ENCODE measurements at regions not wholly inside any gene's neighbourhood (a gene's known extent, or its start where the extent isn't known, plus 50 kb on each side); places are given as distances from the start of the nearest gene placed in this dataset.

- FAIRE-seq (no peak), DNase-seq (ENCODE audit: low read depth, low spot score) (no peak)
- H3K9me3 ChIP-seq (ENCODE audit: control insufficient read depth, low read depth, low read length), result no peaks in the 10 kb centered on the region
- H2AFZ ChIP-seq (ENCODE audit: control insufficient read depth, low read length), result no peak overlapping the region
- H4K20me1 ChIP-seq (ENCODE audit: control insufficient read depth, extremely low read depth, insufficient read depth, low read length), result no peaks in the 10 kb centered on the region
- H3K4me3 ChIP-seq (ENCODE audit: control insufficient read depth in 2 of 3, extremely low read depth in 1 of 3, insufficient read depth in 2 of 3, low read depth in 1 of 3, low read length in 3 of 3), result no peak overlapping the region
- H3K4me1 ChIP-seq (ENCODE audit: control insufficient read depth, extremely low read depth, insufficient read depth, low read length), result no peaks in the 10 kb centered on the region
- H3K27me3 ChIP-seq (ENCODE audit: control insufficient read depth, extremely low read depth, insufficient read depth, low read length), result no peaks in the 10 kb centered on the region
- no peak overlapping the region for H3K4me2 ChIP-seq (ENCODE audit: control insufficient read depth, extremely low read depth, insufficient read depth, low read depth, low read length)
- H3K9me1 ChIP-seq (ENCODE audit: control insufficient read depth, extremely low read depth, insufficient read depth, low read length), result no peaks in the 10 kb centered on the region
- no peak overlapping the region for H3K27ac ChIP-seq (ENCODE audit: control insufficient read depth, insufficient read depth, low read length)
- TF ChIP-seq CTCF (optimal IDR thresholded peaks at IDR 0.05 in 1 of 3, IDR thresholded peaks at IDR 0.05 in 1 of 3, conservative IDR thresholded peaks at IDR 0.05 in 1 of 3; ENCODE audit: extremely low read depth in 1 of 3, insufficient read depth in 2 of 3, low read length in 3 of 3), result no peak
- no peak for TF ChIP-seq EZH2 (IDR thresholded peaks at IDR 0.05; ENCODE audit: low read length)
- dilution Hi-C loops (cut with MboI; ENCODE audit: extremely low pct_ligation_motif_present, low sequenced_read_pairs), result no loop called here
- no peaks in the 10 kb centered on the region for H3K79me2 ChIP-seq (ENCODE audit: control insufficient read depth, insufficient read depth, low read length)
- H3K9ac ChIP-seq (ENCODE audit: control insufficient read depth, extremely low read depth, insufficient read depth, low read length), result no peak overlapping the region
- no peaks in the 10 kb centered on the region for H3K36me3 ChIP-seq (ENCODE audit: control insufficient read depth in 2 of 2, extremely low read depth in 1 of 2, insufficient read depth in 2 of 2, low read length in 2 of 2)
Observed at GRCh38 chr4:138659037-138659811, 356.4 kb upstream of the NOCT start.

GRCh38 chr4:138658518-138658917 lies 357.1 kb upstream of the NOCT start:
- no peaks in the 10 kb centered on the region for H3K9me3 ChIP-seq (ENCODE audit: control insufficient read depth, low read depth, low read length)
- no peaks in the 10 kb centered on the region for H3K36me3 ChIP-seq (ENCODE audit: control insufficient read depth in 2 of 2, extremely low read depth in 1 of 2, insufficient read depth in 2 of 2, low read length in 2 of 2)
- H3K9me1 ChIP-seq (ENCODE audit: control insufficient read depth, extremely low read depth, insufficient read depth, low read length), result no peaks in the 10 kb centered on the region
- no peak overlapping the region for H3K4me3 ChIP-seq (ENCODE audit: control insufficient read depth in 2 of 3, extremely low read depth in 1 of 3, insufficient read depth in 2 of 3, low read depth in 1 of 3, low read length in 3 of 3)
- no peaks in the 10 kb centered on the region for H3K79me2 ChIP-seq (ENCODE audit: control insufficient read depth, insufficient read depth, low read length)
- H2AFZ ChIP-seq (ENCODE audit: control insufficient read depth, low read length), result no peak overlapping the region
- no peaks in the 10 kb centered on the region for H4K20me1 ChIP-seq (ENCODE audit: control insufficient read depth, extremely low read depth, insufficient read depth, low read length)
- no peak for DNase-seq (ENCODE audit: low read depth, low spot score)
- no peak overlapping the region for H3K9ac ChIP-seq (ENCODE audit: control insufficient read depth, extremely low read depth, insufficient read depth, low read length)
- FAIRE-seq, result no peak
- H3K4me1 ChIP-seq (ENCODE audit: control insufficient read depth, extremely low read depth, insufficient read depth, low read length), result no peaks in the 10 kb centered on the region
- H3K27me3 ChIP-seq (ENCODE audit: control insufficient read depth, extremely low read depth, insufficient read depth, low read length), result no peaks in the 10 kb centered on the region
- TF ChIP-seq CTCF (optimal IDR thresholded peaks at IDR 0.05 in 1 of 3, IDR thresholded peaks at IDR 0.05 in 1 of 3, conservative IDR thresholded peaks at IDR 0.05 in 1 of 3; ENCODE audit: extremely low read depth in 1 of 3, insufficient read depth in 2 of 3, low read length in 3 of 3), result no peak
- no peak for TF ChIP-seq EZH2 (IDR thresholded peaks at IDR 0.05; ENCODE audit: low read length)
- H3K27ac ChIP-seq (ENCODE audit: control insufficient read depth, insufficient read depth, low read length), result no peak overlapping the region
- no peak overlapping the region for H3K4me2 ChIP-seq (ENCODE audit: control insufficient read depth, extremely low read depth, insufficient read depth, low read depth, low read length)
- dilution Hi-C loops (cut with MboI; ENCODE audit: extremely low pct_ligation_motif_present, low sequenced_read_pairs), result no loop called here
